H1 (cell line): ENCODE measurements at regions not wholly inside any gene's neighbourhood (a gene's known extent, or its start where the extent isn't known, plus 50 kb on each side); places are given as distances from the start of the nearest gene placed in this dataset.

Experiments
- CTCF ChIA-PET: fragments of 300-600 bp; sonication (Branson Sonifier 250); formaldehyde crosslinking; loops from one replicate; lab custom pipeline; 2021; ENCODE audit not compliant: partially characterized antibody; lab: Charles Lee
- POLR2A ChIA-PET: fragments of 300-600 bp; sonication (Branson Sonifier 250); formaldehyde crosslinking; loops from one replicate; lab custom pipeline; 2021; ENCODE audit warnings: inconsistent platforms; ENCODE audit not compliant: partially characterized antibody; lab: Charles Lee
- DNase-seq, 2 experiments: peaks; one replicate each; pipeline versions ENCODE4 v3.0.0 to v3.0.0-alpha.2; 2010 to 2022; ENCODE audit warnings: low spot score in 2 of 2, low read depth in 1 of 2, mixed read lengths in 1 of 2
- FAIRE-seq: peaks from 2 replicates; lab custom pipeline; 2011; peaks lifted over from hg19 to GRCh38; lab: Jason Lieb, UNC
- H2AFZ ChIP-seq: 2 replicates; pipeline ENCODE4 v1.8.1; 2012; ENCODE audit warnings: low read length, inconsistent platforms
- H2AK5ac ChIP-seq: 2 replicates; pipeline ENCODE4 v1.6.1; 2013; ENCODE audit warnings: low read depth, low read length
- H2BK120ac ChIP-seq: replicated peaks from 2 replicates; pipeline ENCODE3; 2013; ENCODE audit warnings: low read depth, low read length, inconsistent platforms
- H2BK12ac ChIP-seq: 2 replicates; pipeline ENCODE4 v1.6.1; 2013; ENCODE audit warnings: low read depth, low read length
- H2BK15ac ChIP-seq: 2 replicates; pipeline ENCODE4 v1.6.1; 2013; ENCODE audit warnings: low read length
- H2BK20ac ChIP-seq: 2 replicates; pipeline ENCODE4 v1.6.1; 2013; ENCODE audit warnings: low read length
- H2BK5ac ChIP-seq: 2 replicates; pipeline ENCODE4 v1.6.1; 2013; ENCODE audit warnings: low read depth, low read length
- H3K14ac ChIP-seq: 2 replicates; pipeline ENCODE4 v1.6.1; 2013; ENCODE audit warnings: inconsistent platforms; ENCODE audit not compliant: insufficient read length
- H3K18ac ChIP-seq: 2 replicates; pipeline ENCODE4 v1.6.1; 2013; ENCODE audit warnings: low read length; ENCODE audit errors: extremely low read depth
- H3K23ac ChIP-seq: 2 replicates; pipeline ENCODE4 v1.6.1; 2013; ENCODE audit warnings: inconsistent platforms; ENCODE audit not compliant: insufficient read length
- H3K23me2 ChIP-seq: 2 replicates; pipeline ENCODE4 v1.6.1; 2013; ENCODE audit warnings: low read depth, low read length
- H3K27ac ChIP-seq: 2 replicates; pipeline ENCODE4 v1.6.1; 2011; ENCODE audit warnings: low read depth, low read length, inconsistent platforms
- H3K27me3 ChIP-seq, 4 experiments: replicated peaks in 1 of 4; 1 replicate in 1 of 4; 2 replicates in 3 of 4; pipeline versions ENCODE4 v1.6.1 to v1.8.1; 2011 to 2013; ENCODE audit warnings: low read length in 3 of 4, mild to moderate bottlenecking in 3 of 4, inconsistent platforms in 2 of 4, mixed read lengths in 2 of 4, moderate library complexity in 1 of 4; ENCODE audit not compliant: control insufficient read depth in 3 of 4, insufficient read depth in 3 of 4; ENCODE audit errors: extremely low read depth in 1 of 4
- H3K36me3 ChIP-seq, 4 experiments: 2 replicates each; pipeline versions ENCODE4 v1.6.1 to v1.8.1; 2011 to 2013; ENCODE audit warnings: mild to moderate bottlenecking in 4 of 4, low read length in 3 of 4, moderate library complexity in 2 of 4, control low read depth in 1 of 4, inconsistent platforms in 1 of 4; ENCODE audit not compliant: insufficient read depth in 4 of 4, control insufficient read depth in 2 of 4
- H3K4ac ChIP-seq: replicated peaks from 2 replicates; pipeline ENCODE3; 2013; ENCODE audit warnings: low read length, low read depth, mixed read lengths, inconsistent platforms; ENCODE audit not compliant: insufficient read length
- H3K4me1 ChIP-seq, 4 experiments: replicated peaks in 1 of 4; 1 replicate in 1 of 4; 2 replicates in 3 of 4; pipeline versions ENCODE4 v1.6.1 to v1.8.1; 2011 to 2013; ENCODE audit warnings: low read length in 3 of 4, inconsistent platforms in 2 of 4, mixed read lengths in 1 of 4; ENCODE audit not compliant: insufficient read depth in 4 of 4, control insufficient read depth in 3 of 4
- H3K4me2 ChIP-seq, 2 experiments: 2 replicates each; pipeline versions ENCODE4 v1.6.1 to v1.8.1; 2011 to 2013; ENCODE audit warnings: low read depth in 2 of 2, low read length in 2 of 2, control low read depth in 1 of 2, inconsistent platforms in 1 of 2, mild to moderate bottlenecking in 1 of 2; ENCODE audit not compliant: insufficient read depth in 1 of 2
- H3K4me3 ChIP-seq, 4 experiments: fragments of 200-600, 300-600 bp in 1 of 4; sonication (generic), shearing (Covaris generic), sonication (Bioruptor Twin) in 1 of 4; 2 replicates each; pipeline versions ENCODE4 v1.5.1 to v1.8.1; 2011 to 2016; ENCODE audit warnings: low read length in 4 of 4, low read depth in 3 of 4, control low read depth in 2 of 4, inconsistent platforms in 2 of 4, mild to moderate bottlenecking in 2 of 4, mixed read lengths in 1 of 4, moderate library complexity in 1 of 4; ENCODE audit not compliant: insufficient read depth in 2 of 4; ENCODE audit errors: extremely low read depth in 1 of 4
- H3K56ac ChIP-seq: replicated peaks from 2 replicates; pipeline ENCODE3; 2013; ENCODE audit warnings: low read depth, mild to moderate bottlenecking, mixed read lengths, low read length, inconsistent platforms; ENCODE audit not compliant: insufficient read length
- H3K79me1 ChIP-seq: 2 replicates; pipeline ENCODE4 v1.6.1; 2013; ENCODE audit warnings: low read depth, low read length, control low read depth
- H3K79me2 ChIP-seq, 2 experiments: 2 replicates each; pipeline versions ENCODE4 v1.6.1 to v1.8.1; 2012 to 2013; ENCODE audit warnings: low read length in 2 of 2, mild to moderate bottlenecking in 2 of 2, inconsistent platforms in 1 of 2; ENCODE audit not compliant: insufficient read depth in 2 of 2, control insufficient read depth in 1 of 2
- H3K9ac ChIP-seq, 4 experiments: replicated peaks in 1 of 4; 1 replicate in 1 of 4; 2 replicates in 3 of 4; pipeline versions ENCODE4 v1.6.1 to v1.8.1; 2011 to 2013; ENCODE audit warnings: low read depth in 3 of 4, low read length in 3 of 4, control low read depth in 2 of 4, mild to moderate bottlenecking in 2 of 4, moderate library complexity in 2 of 4, inconsistent platforms in 1 of 4; ENCODE audit errors: extremely low read depth in 1 of 4
- H3K9me3 ChIP-seq, 2 experiments: 2 replicates each; pipeline versions ENCODE4 v1.6.1 to v1.8.1; 2012 to 2013; ENCODE audit warnings: mild to moderate bottlenecking in 2 of 2, moderate library complexity in 2 of 2, control low read depth in 1 of 2, inconsistent platforms in 1 of 2, low read depth in 1 of 2, low read length in 1 of 2, mixed read lengths in 1 of 2; ENCODE audit not compliant: insufficient read depth in 2 of 2
- H4K20me1 ChIP-seq, 2 experiments: replicated peaks in 1 of 2; 2 replicates each; pipeline versions ENCODE3 to v1.8.1; 2011 to 2013; ENCODE audit warnings: inconsistent platforms in 2 of 2, low read length in 2 of 2, mild to moderate bottlenecking in 1 of 2; ENCODE audit not compliant: insufficient read depth in 2 of 2, control insufficient read depth in 1 of 2
- H4K5ac ChIP-seq: 2 replicates; pipeline ENCODE4 v1.6.1; 2013; ENCODE audit warnings: low read length, low read depth, mixed read lengths, inconsistent platforms; ENCODE audit not compliant: insufficient read length
- H4K8ac ChIP-seq: 2 replicates; pipeline ENCODE4 v1.8.0; 2013; ENCODE audit warnings: mild to moderate bottlenecking, moderate library complexity, low read length, inconsistent platforms; ENCODE audit not compliant: insufficient read depth; ENCODE audit errors: extremely low read depth
- H4K91ac ChIP-seq: replicated peaks from 2 replicates; pipeline ENCODE3; 2013; ENCODE audit warnings: low read length, mixed read lengths, inconsistent platforms; ENCODE audit not compliant: insufficient read length
- CHD2 ChIP-seq: IDR thresholded peaks from 2 replicates; pipeline ENCODE4 v1.6.1; 2012; ENCODE audit warnings: low read length, improper control_type of control experiment
- CREB1 ChIP-seq: IDR thresholded peaks from 2 replicates; pipeline ENCODE4 v1.6.1; 2012; ENCODE audit warnings: inconsistent platforms
- EGR1 ChIP-seq: IDR thresholded peaks from 2 replicates; pipeline ENCODE4 v1.6.1; 2011; ENCODE audit warnings: low read depth, low read length, borderline replicate concordance
- HDAC2 ChIP-seq, 2 experiments: fragments of 300-600 bp in 1 of 2; sonication (generic) in 1 of 2; IDR thresholded peaks; 2 replicates each; pipeline ENCODE4 v1.6.1; 2011 to 2012; ENCODE audit warnings: low read depth in 2 of 2, low read length in 2 of 2, mild to moderate bottlenecking in 2 of 2, moderate library complexity in 2 of 2, borderline replicate concordance in 1 of 2, inconsistent platforms in 1 of 2
- HDAC6 ChIP-seq: IDR thresholded peaks from one replicate; pipeline ENCODE4 v1.7.1; 2012; ENCODE audit warnings: low read depth, mild to moderate bottlenecking, inconsistent platforms, low read length, moderate library complexity
- RBBP5 ChIP-seq: IDR thresholded peaks from 2 replicates; pipeline ENCODE4 v1.7.1; 2012; ENCODE audit warnings: low read depth, mild to moderate bottlenecking, inconsistent platforms, low read length, moderate library complexity, borderline replicate concordance
- SRF ChIP-seq: IDR thresholded peaks from 2 replicates; pipeline ENCODE4 v1.6.1; 2011; ENCODE audit warnings: mild to moderate bottlenecking, low read depth, low read length, moderate library complexity
- SUZ12 ChIP-seq: fragments of 200-600 bp; sonication (generic); IDR thresholded peaks from 2 replicates; pipeline ENCODE4 v1.6.1; 2012; ENCODE audit warnings: mild to moderate bottlenecking, inconsistent platforms, low read length, moderate library complexity, mixed read lengths
- WGBS, 2 experiments: shearing (Covaris generic) in 1 of 2; methylation state at CpG; one replicate each; pipeline versions ENCODE4 v1.1.6 to v1.1.7; 2013 to 2015; ENCODE audit warnings: low lambda C conversion rate in 2 of 2, mixed read lengths in 2 of 2, inconsistent platforms in 1 of 2, low coverage in 1 of 2, missing lambda C conversion rate in 1 of 2; ENCODE audit not compliant: insufficient replicate concordance in 2 of 2, insufficient coverage in 1 of 2, insufficient read length in 1 of 2; ENCODE audit errors: extremely low coverage in 1 of 2, missing lambda C conversion rate in 1 of 2; 5-methylcytosine and 5-hydroxymethylcytosine counted together

DNA sequence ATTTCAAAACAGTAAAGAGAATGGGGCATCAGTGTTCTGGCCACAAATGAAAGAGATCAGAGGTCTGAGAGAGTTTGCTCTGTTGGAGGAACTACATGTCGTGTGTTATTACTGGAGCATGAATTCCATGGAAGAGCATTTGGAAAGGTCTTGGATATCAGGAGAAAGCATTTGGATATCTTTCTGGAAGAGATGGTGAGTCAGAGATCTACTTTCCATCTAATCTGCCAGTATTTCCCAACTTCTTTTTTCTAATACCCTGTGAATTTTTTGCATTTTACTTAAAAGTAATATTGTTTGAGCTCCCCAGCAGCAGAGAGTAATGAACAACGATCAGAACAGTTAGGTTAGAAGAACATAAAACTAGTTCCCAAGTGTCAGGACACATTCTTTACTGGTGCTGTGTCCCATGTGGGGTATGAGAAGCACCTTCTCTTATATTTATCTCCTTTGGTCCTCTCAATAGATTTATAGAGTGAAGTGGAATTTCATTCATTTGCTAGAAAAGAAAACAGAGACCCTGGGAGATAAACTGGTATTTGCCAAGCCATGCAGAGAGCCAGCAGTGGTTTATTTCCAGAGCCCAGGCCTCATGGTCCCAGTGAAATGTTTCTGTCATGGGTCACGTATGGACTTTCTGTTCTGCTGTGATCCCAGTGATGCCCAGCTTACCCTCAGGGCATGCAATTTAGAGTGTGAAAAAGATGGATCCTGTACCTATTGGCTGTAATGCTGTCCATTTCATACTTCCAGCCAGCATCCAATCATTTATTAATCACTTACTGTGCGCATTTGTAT, 130.8 kb upstream of the NT5C1B start:
- 91% methylated on average over 4 of the region's 4 CpGs; no CpG with 5 or more reads in 1 of the 2 experiments for WGBS, 2 experiments

More for the DNA sequence above, 130.8 kb upstream of the NT5C1B start:
- Histone ChIP-seq H3K36me3 (no peaks in the 10 kb centered on the region), H4K8ac (no peak overlapping the region), H2AK5ac (no peak overlapping the region), H2BK12ac (no peak overlapping the region), H3K4ac (no peak overlapping the region), H4K91ac (no peak overlapping the region), H3K23me2 (no peaks in the 10 kb centered on the region), H3K79me2 (no peaks in the 10 kb centered on the region), H3K9ac (no peak overlapping the region), H3K18ac (no peak overlapping the region), H3K27me3 (no peaks in the 10 kb centered on the region), H2BK20ac (no peak overlapping the region), H3K14ac (no peak overlapping the region), H2BK120ac (no peak overlapping the region), H3K56ac (no peak overlapping the region), H2AFZ (no peak overlapping the region), H3K9me3 (no peaks in the 10 kb centered on the region), H4K5ac (no peak overlapping the region), H3K79me1 (no peaks in the 10 kb centered on the region), H3K4me3 (no peak overlapping the region), H4K20me1 (peaks cover 0 to 2% of the 10 kb centered on the region in 2 experiments), H2BK5ac (no peak overlapping the region), H3K27ac (no peak overlapping the region), H3K4me1 (no peaks in the 10 kb centered on the region), H3K23ac (no peak overlapping the region), H2BK15ac (no peak overlapping the region), H3K4me2 (no peak overlapping the region)
- ChIA-PET CTCF (interaction anchor here (0.6 to 1.2 kb wide), 2 partner anchors 30 to 506 kb away, joined by 3 to 4 read pairs; no protein-coding TSS in a partner anchor), POLR2A (no interaction called here)
- no peak for TF ChIP-seq HDAC6
- TF ChIP-seq RBBP5, result no peak
- no peak for TF ChIP-seq SRF
- TF ChIP-seq SUZ12, result no peak
- TF ChIP-seq CHD2, result no peak
- no peak for TF ChIP-seq HDAC2 (IDR thresholded peaks at IDR 0.05; ENCODE audit: borderline replicate concordance in 1 of 2, low read depth in 2 of 2, low read length in 2 of 2)
- no peak for TF ChIP-seq CREB1
- no peak for TF ChIP-seq EGR1
- DNase-seq (no peak), FAIRE-seq (no peak)
